ENCODE measurements at regions not wholly inside any gene's neighbourhood (a gene's known extent, or its start where the extent isn't known, plus 50 kb on each side); places are given as distances from the start of the nearest gene placed in this dataset.

DNA sequence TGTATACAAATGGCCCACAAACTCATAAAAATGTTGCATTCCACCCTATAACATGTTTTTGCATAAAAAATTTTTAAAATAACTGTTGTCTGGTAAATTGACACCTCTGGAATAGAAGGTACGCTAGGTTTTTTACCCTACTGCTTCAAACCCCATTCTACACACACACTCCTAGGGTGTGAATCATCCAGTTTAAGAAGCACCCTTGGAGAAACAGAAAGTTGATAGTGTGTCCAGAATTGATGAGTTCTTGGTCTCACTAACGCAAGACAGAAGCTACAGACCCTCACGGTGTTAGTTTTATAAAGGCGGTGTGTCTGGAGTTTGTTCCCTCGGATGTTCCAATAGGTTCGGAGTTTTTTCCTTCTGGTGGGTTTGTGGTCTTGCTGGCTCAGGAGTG, 158.5 kb downstream of the KLRB1 start:
- H3K4me2 ChIP-seq (ENCODE audit: insufficient read depth in 1 of 2, low read depth in 2 of 2, low read length in 2 of 2), result peak overlapping the region; percentile 78 to 87; a peak in 3 of 4 replicates
- H3K9ac ChIP-seq (replicated peaks in 1 of 4; ENCODE audit: extremely low read depth in 1 of 4, low read depth in 3 of 4, low read length in 3 of 4), result no peak overlapping the region
- no peak overlapping the region for H4K8ac ChIP-seq (ENCODE audit: extremely low read depth, insufficient read depth, low read length)
- no peaks in the 10 kb centered on the region for H4K20me1 ChIP-seq (replicated peaks in 1 of 2; ENCODE audit: control insufficient read depth in 1 of 2, insufficient read depth in 2 of 2, low read length in 2 of 2)
- H2BK5ac ChIP-seq (ENCODE audit: low read depth, low read length), result no peak overlapping the region
- H4K5ac ChIP-seq (ENCODE audit: insufficient read length, low read depth, low read length), result no peak overlapping the region
- peaks cover 4% of the 10 kb centered on the region; the same call in 1 of the 2 replicates for H3K23me2 ChIP-seq (ENCODE audit: low read depth, low read length)
- H3K9me3 ChIP-seq (ENCODE audit: insufficient read depth in 2 of 2, low read depth in 1 of 2, low read length in 1 of 2), result no peaks in the 10 kb centered on the region
- FAIRE-seq (no peak), DNase-seq (ENCODE audit: low read depth in 1 of 2, low spot score in 2 of 2) (no peak)
- no peak overlapping the region for H2AFZ ChIP-seq (ENCODE audit: low read length)
- no peak overlapping the region for H3K27ac ChIP-seq (ENCODE audit: low read depth, low read length)
- no peak overlapping the region for H2BK12ac ChIP-seq (ENCODE audit: low read depth, low read length)
- no peaks in the 10 kb centered on the region for H3K79me1 ChIP-seq (ENCODE audit: low read depth, low read length)
- H3K18ac ChIP-seq (ENCODE audit: extremely low read depth, low read length), result no peak overlapping the region
- H2BK15ac ChIP-seq (ENCODE audit: low read length), result no peak overlapping the region
- H3K4ac ChIP-seq (replicated peaks; ENCODE audit: insufficient read length, low read depth, low read length), result no peak overlapping the region
- H3K36me3 ChIP-seq (ENCODE audit: control insufficient read depth in 2 of 4, insufficient read depth in 4 of 4, low read length in 3 of 4), result no peaks in the 10 kb centered on the region
- H2AK5ac ChIP-seq (ENCODE audit: low read depth, low read length), result no peak overlapping the region
- H3K56ac ChIP-seq (replicated peaks; ENCODE audit: insufficient read length, low read depth, low read length), result no peak overlapping the region
- H3K4me1 ChIP-seq (replicated peaks in 1 of 4; ENCODE audit: control insufficient read depth in 3 of 4, insufficient read depth in 4 of 4, low read length in 3 of 4), result no peaks in the 10 kb centered on the region
- no peak overlapping the region for H3K23ac ChIP-seq (ENCODE audit: insufficient read length)
- WGBS, 2 experiments (ENCODE audit: extremely low coverage in 1 of 2, insufficient coverage in 1 of 2, insufficient read length in 1 of 2, insufficient replicate concordance in 2 of 2, low coverage in 1 of 2, low lambda C conversion rate in 2 of 2, missing lambda C conversion rate in 1 of 2), result 79% methylated on average over 6 of the region's 6 CpGs; no CpG with 5 or more reads in 1 of the 2 experiments
- POLR2A ChIA-PET (ENCODE audit: partially characterized antibody), result interaction anchor here (0.9 to 2.1 kb wide), 2 partner anchors 19 to 199 kb away, joined by 3 to 5 read pairs; no protein-coding TSS in a partner anchor
- TF ChIP-seq JUND (IDR thresholded peaks at IDR 0.05; ENCODE audit: low read length), result no peak
- no peak for TF ChIP-seq KDM4A (IDR thresholded peaks at IDR 0.05; ENCODE audit: low read depth, low read length, severe bottlenecking)
- TF ChIP-seq, protein P1, sequence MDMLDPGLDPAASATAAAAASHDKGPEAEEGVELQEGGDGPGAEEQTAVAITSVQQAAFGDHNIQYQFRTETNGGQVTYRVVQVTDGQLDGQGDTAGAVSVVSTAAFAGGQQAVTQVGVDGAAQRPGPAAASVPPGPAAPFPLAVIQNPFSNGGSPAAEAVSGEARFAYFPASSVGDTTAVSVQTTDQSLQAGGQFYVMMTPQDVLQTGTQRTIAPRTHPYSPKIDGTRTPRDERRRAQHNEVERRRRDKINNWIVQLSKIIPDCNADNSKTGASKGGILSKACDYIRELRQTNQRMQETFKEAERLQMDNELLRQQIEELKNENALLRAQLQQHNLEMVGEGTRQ (IDR thresholded peaks at IDR 0.05; ENCODE audit: low read length), result no peak
- no peak for TF ChIP-seq SIN3A (conservative IDR thresholded peaks at IDR 0.05 in 1 of 2, IDR thresholded peaks at IDR 0.05 in 1 of 2; ENCODE audit: low read depth in 1 of 2, low read length in 2 of 2)
- no peak for TF ChIP-seq POLR2AphosphoS5 (IDR thresholded peaks at IDR 0.05; ENCODE audit: low read depth, low read length)
- no peak overlapping the region for H3K14ac ChIP-seq (ENCODE audit: insufficient read length)
- H3K4me3 ChIP-seq (ENCODE audit: extremely low read depth in 1 of 4, insufficient read depth in 2 of 4, low read depth in 3 of 4, low read length in 4 of 4), result peak overlapping the region in 1 of 4 experiments; percentile 74; a peak in 4 of 8 replicates
- H3K27me3 ChIP-seq (replicated peaks in 1 of 4; ENCODE audit: control insufficient read depth in 3 of 4, extremely low read depth in 1 of 4, insufficient read depth in 3 of 4, low read length in 3 of 4), result no peaks in the 10 kb centered on the region
- H4K91ac ChIP-seq (replicated peaks; ENCODE audit: insufficient read length, low read length), result no peak overlapping the region
- no peak overlapping the region for H2BK120ac ChIP-seq (replicated peaks; ENCODE audit: low read depth, low read length)
- H2BK20ac ChIP-seq (ENCODE audit: low read length), result no peak overlapping the region
- peaks cover 0 to 4% of the 10 kb centered on the region in 2 experiments; a peak in 1 of 4 replicates for H3K79me2 ChIP-seq (ENCODE audit: control insufficient read depth in 1 of 2, insufficient read depth in 2 of 2, low read length in 2 of 2)
- CTCF ChIA-PET (ENCODE audit: partially characterized antibody), result interaction anchor here (1.7 to 1.8 kb wide), 2 partner anchors 20 to 71 kb away, joined by 7 to 9 read pairs; no protein-coding TSS in a partner anchor
